H54 (cell line): ENCODE measurements at regions not wholly inside any gene's neighbourhood (a gene's known extent, or its start where the extent isn't known, plus 50 kb on each side); places are given as distances from the start of the nearest gene placed in this dataset.

Source experiments
- DNase-seq: peaks from one replicate; pipeline ENCODE4 v3.0.0; 2011; ENCODE audit warnings: low spot score, mixed read lengths; ENCODE audit not compliant: insufficient read length
- FAIRE-seq: peaks from 3 replicates; lab custom pipeline; 2011; peaks lifted over from hg19 to GRCh38; lab: Jason Lieb, UNC
- POLR2A ChIP-seq: IDR thresholded peaks from 2 replicates; pipeline ENCODE4 v1.6.1; 2011; ENCODE audit warnings: low read depth, mild to moderate bottlenecking, low read length

GRCh38 chr5:56316299-56316994, 83.3 kb upstream of the ANKRD55 start:
- TF ChIP-seq POLR2A: no peak

DNA sequence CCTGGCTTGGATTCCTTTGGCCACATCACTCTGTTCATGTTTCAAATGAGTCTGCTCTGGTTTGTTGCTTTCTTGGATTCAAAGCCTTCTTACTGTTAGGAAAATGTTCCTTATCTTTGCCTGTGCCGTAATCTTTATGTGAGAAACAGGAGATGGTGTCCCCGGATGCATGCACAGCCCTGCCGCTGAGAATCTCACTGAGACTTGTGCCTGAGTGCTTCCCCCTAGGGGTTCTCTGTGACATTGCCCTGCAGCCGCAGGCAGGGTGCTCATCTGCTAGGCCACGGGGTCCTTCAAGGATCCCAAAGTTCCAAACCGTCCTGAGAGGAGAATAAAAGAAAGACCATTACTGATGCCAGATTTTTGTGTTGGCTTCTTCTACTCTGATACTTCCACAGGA, 81.4 kb upstream of the ANKRD55 start:
- peak; percentile 35 for DNase-seq
- TF ChIP-seq POLR2A: no peak
- FAIRE-seq: peak; percentile 6

More at GRCh38 chr5:56316299-56316994, 83.3 kb upstream of the ANKRD55 start:
- no peak for FAIRE-seq
- DNase-seq: no peak

GRCh38 chr5:56313596-56313995, 80.5 kb upstream of the ANKRD55 start:
- no peak for TF ChIP-seq POLR2A
- no peak for DNase-seq
- FAIRE-seq: no peak

GRCh38 chr5:56313004-56313531, 79.9 kb upstream of the ANKRD55 start:
- no peak for TF ChIP-seq POLR2A
- FAIRE-seq: no peak
- DNase-seq: no peak

DNA sequence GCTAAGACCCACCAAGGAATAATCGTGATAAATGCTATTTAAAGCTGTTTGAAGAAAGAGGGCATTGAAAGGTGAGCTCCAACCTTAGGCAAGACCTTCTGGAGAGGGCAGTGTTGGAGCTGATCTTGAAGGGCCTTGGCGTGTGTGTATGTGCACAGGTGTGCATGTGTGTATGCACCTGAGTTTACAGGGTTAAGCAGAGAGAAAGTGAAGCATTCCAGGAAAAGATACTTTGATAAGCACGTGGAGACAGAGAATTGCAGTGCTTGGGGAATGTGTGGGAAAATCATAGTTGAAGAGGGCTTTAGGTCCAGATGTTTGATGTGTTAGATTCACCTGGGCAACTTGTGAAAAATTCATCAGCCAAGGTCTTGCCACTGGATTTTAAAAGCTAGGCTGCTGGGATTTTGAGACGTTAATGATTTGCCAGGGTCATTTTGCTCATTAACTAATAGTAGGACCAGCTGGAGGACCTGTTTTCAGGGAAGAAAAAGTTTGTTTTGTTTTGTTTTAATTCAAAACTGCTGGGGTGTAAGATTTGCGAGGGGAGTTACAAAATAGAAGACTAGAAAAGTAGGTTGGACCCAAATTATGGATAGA, 78.3 kb upstream of the ANKRD55 start:
- no peak for FAIRE-seq
- TF ChIP-seq POLR2A: no peak
- DNase-seq: no peak

- no peak for TF ChIP-seq POLR2A
- FAIRE-seq: no peak
- DNase-seq: no peak
These were observed 77.6 kb upstream of the ANKRD55 start for GRCh38 chr5:56310711-56311204.

DNA sequence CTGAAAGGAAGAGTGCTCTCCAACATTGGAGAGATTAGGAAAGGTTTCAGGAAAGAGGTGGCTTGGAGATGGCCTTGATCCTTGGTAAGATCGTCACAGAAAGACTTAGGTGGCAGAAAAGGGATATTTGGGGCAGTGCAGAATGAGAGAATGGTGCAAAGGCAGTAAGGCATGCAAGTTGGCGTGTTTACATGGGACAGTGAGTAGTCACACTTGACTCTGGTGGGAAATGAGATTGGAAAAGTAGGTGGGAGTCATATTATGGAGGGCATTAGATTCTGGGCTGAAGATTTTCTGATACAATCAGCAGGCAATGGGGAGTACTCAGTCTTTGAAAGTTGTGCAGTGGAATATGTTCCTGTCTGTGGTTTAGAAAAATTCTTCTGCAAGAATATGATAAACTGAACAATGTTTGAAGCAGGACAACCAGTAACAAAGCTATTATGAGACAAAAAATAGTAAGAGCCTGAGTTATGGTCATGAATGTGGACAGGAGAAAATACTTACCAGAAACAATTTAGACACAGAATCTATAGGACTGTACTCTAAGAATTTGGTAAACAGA, 76.2 kb upstream of the ANKRD55 start:
- DNase-seq (no peak), FAIRE-seq (no peak)
- TF ChIP-seq POLR2A: no peak

DNA sequence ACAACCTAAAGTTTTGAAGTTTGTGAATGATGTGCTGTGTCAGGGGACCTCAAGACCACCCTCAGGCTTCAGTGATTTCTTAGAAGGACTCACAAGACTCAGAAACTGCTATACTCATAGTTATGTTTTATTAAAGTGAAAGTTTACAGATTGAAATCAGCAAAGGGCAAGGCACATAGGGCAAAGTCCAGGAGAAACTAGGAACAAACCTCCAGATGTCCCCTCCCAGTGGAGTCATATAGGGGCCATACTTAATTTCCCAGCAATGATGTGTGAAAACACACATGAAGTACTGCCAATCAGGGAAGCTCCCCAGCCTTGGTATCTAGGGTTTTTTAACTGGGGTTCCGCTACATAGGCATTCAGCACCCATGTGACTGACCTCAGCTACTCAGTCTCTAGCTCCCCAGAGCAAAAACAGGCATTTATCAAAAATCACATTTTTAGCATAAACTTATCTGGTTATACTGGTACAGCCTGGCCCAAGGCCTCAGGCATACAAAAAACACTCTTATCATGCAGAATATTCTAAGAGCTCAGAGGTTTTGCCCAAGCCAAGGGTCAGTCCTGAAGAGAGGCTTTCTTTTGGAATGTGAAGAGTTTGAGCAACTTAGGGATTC, 74.7 kb upstream of the ANKRD55 start:
- no peak for TF ChIP-seq POLR2A
- DNase-seq (no peak), FAIRE-seq (no peak)

DNA sequence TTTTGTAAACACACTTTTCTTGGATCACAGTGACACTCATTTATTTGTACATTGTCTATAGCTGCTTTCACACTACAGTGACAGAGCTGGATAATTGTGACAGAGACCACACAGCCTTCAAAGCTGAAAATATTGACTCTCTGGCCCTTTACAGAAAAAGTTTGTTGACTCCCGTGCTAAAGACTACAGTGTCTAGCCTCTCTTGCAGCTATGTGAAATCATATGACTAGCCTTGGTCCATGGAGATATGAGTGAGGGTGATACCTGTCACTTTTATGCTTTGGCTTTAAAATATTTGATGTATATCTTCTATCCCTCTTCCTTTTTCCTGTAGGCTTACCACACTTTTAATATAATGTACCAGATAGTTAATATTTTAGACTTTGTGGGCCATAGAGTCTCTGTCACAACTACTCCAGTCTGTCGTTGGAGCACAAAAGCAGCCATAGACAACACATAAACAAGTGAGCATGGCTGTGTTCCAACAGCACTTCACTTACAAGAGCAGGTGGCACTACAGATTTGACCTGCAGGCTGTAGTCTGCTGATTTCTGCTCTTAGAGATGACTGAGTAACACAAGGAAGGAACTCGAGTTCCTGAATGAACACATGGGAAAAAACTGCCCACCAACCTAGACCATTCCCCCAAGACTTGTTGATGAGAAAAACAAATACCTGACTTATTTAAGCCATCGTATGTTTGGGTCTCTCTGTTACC, 73.5 kb upstream of the ANKRD55 start:
- no peak for DNase-seq
- no peak for FAIRE-seq
- no peak for TF ChIP-seq POLR2A

DNA sequence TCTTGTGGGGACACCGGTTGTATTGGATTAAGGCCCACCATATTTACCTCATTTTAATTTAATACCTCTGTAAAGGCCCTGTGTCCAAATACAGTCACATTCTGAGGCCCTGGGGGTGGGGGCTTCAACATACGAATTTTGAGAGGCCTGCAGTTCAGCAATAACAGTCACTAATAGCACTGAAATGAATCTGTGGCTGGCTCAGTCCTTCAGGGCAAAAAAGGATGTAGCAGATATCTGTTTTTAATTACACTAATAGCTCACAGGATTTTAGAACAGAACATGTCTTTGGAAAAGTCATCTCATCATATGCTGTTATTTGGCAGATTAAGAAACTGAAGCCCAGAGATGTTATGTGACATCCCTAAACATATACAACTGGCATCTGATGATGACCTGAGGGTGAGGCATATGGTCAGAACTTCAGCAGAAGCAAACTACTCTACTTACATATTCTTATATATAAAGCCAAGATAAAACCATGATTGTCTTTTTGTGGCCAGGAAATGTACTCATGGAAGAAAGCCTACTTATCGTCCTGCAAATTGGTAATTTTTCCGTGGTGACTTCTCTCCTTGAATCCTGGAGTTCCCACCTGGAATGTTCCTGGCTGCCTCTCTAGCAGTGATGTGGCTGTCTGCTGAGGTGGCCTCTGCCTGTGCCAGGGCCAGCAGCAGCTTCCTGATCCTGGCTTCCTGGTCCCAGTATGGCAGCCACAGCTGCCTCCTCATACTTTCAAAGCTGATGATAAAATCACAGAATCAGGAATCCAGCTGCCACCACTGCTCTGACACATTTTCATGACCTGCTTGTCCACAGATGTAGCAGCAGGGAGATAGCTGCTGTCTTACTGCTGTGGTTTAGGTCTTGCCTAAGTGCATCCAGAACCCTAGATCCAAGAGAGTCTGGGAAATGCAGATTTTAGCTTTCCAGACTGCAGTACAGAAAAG, 72.1 kb upstream of the ANKRD55 start:
- no peak for TF ChIP-seq POLR2A
- no peak for DNase-seq
- no peak for FAIRE-seq

- TF ChIP-seq POLR2A: no peak
- FAIRE-seq (no peak), DNase-seq (no peak)
These were observed 70.4 kb upstream of the ANKRD55 start for GRCh38 chr5:56303511-56303910.

GRCh38 chr5:56302027-56302426, 68.9 kb upstream of the ANKRD55 start:
- DNase-seq (no peak), FAIRE-seq (no peak)
- no peak for TF ChIP-seq POLR2A
